K562 (cell line): ENCODE measurements at regions not wholly inside any gene's neighbourhood (a gene's known extent, or its start where the extent isn't known, plus 50 kb on each side); places are given as distances from the start of the nearest gene placed in this dataset.

Source experiments
- ATAC-seq: fragments of 200-7000 bp; cut with Tn5 transposase; 3 replicates; pipeline ENCODE4 v1.9.1; 2020; ENCODE audit warnings: moderate library complexity
- BruUV-seq: library from RNA; stranded (reverse); fragments of 400-500 nt; replicated peaks from 2 replicates; lab custom pipeline; 2021; lab: Mats Ljungman, UMichigan
- CTCF ChIA-PET: fragments of 300-600 bp; formaldehyde crosslinking; extraction: SDS; loops from one replicate; lab custom pipeline; 2021; ENCODE audit warnings: low intra/inter-chr PET ratio; lab: Yijun Ruan, JAX
- POLR2A ChIA-PET: fragments of 300-600, 350-650 bp; sonication (Branson Sonifier 250); formaldehyde crosslinking; extraction: SDS; loops from one replicate; lab custom pipeline; 2021; ENCODE audit warnings: antibody characterized with exemption, inconsistent platforms; lab: Yijun Ruan, JAX
- DNase-seq, 4 experiments: peaks; one replicate each; pipeline versions ENCODE4 v3.0.0 to v3.0.0-alpha.2; 2011 to 2018; ENCODE audit warnings: low spot score in 3 of 4, mixed read lengths in 3 of 4; ENCODE audit errors: extremely low read depth in 1 of 4
- FAIRE-seq: peaks from 2 replicates; lab custom pipeline; 2011; peaks lifted over from hg19 to GRCh38; lab: Jason Lieb, UNC
- H2AFZ ChIP-seq: 2 replicates; pipeline ENCODE4 v1.6.0; 2011; ENCODE audit warnings: low read depth, low read length, control low read depth, inconsistent platforms
- H3K27ac ChIP-seq: fragments of 200-600 bp; 3 replicates; pipeline ENCODE4 v1.8.0; 2011; ENCODE audit warnings: low read depth, mild to moderate bottlenecking, control low read depth, inconsistent platforms, low read length, moderate library complexity, mixed read lengths; ENCODE audit errors: extremely low read depth
- H3K27me3 ChIP-seq, 2 experiments: fragments of 300-600 bp in 1 of 2; 2 replicates in 1 of 2; 3 replicates in 1 of 2; pipeline versions ENCODE4 v1.6.0 to v1.8.0; 2011; ENCODE audit warnings: inconsistent platforms in 2 of 2, low read length in 2 of 2, mild to moderate bottlenecking in 1 of 2, mixed read lengths in 1 of 2, moderate library complexity in 1 of 2; ENCODE audit not compliant: control insufficient read depth in 2 of 2, insufficient read depth in 2 of 2
- H3K36me3 ChIP-seq: fragments of 300-600 bp; 3 replicates; pipeline ENCODE4 v1.8.0; 2011; ENCODE audit warnings: mild to moderate bottlenecking, low read length, inconsistent platforms; ENCODE audit not compliant: control insufficient read depth, insufficient read depth
- H3K4me1 ChIP-seq, 2 experiments: fragments of 200-600 bp in 1 of 2; replicated peaks in 1 of 2; 2 replicates in 1 of 2; 3 replicates in 1 of 2; pipeline versions ENCODE4 v1.5.1 to v1.8.0; 2011; ENCODE audit warnings: inconsistent platforms in 2 of 2, low read length in 2 of 2, mild to moderate bottlenecking in 1 of 2, mixed read lengths in 1 of 2, moderate library complexity in 1 of 2; ENCODE audit not compliant: control insufficient read depth in 2 of 2, insufficient read depth in 2 of 2
- H3K4me2 ChIP-seq: 2 replicates; pipeline ENCODE4 v1.6.1; 2011; ENCODE audit warnings: low read length, control low read depth, inconsistent platforms, mixed read lengths; ENCODE audit not compliant: insufficient read depth
- H3K4me3 ChIP-seq: fragments of 200-600 bp; sonication (generic), shearing (Covaris generic); 2 replicates; pipeline ENCODE4 v1.5.1; 2016; ENCODE audit warnings: control low read depth, inconsistent platforms
- H3K79me2 ChIP-seq: fragments of 200-600 bp; 3 replicates; pipeline ENCODE4 v1.8.0; 2011; ENCODE audit warnings: low read length, inconsistent platforms; ENCODE audit not compliant: control insufficient read depth, insufficient read depth
- H3K9ac ChIP-seq, 2 experiments: 2 replicates each; pipeline versions ENCODE4 v1.6.0 to v1.6.1; 2011; ENCODE audit warnings: low read depth in 2 of 2, low read length in 2 of 2, control low read depth in 1 of 2, inconsistent platforms in 1 of 2, mild to moderate bottlenecking in 1 of 2, mixed read lengths in 1 of 2; ENCODE audit not compliant: insufficient read depth in 1 of 2
- H3K9me1 ChIP-seq: one replicate; pipeline ENCODE4 v1.6.0; 2011; ENCODE audit warnings: inconsistent platforms, mild to moderate bottlenecking, low read length, moderate library complexity; ENCODE audit not compliant: control insufficient read depth, insufficient read depth
- H3K9me3 ChIP-seq: replicated peaks from 2 replicates; pipeline ENCODE4 v1.5.1; 2011; ENCODE audit warnings: low read depth, low read length, inconsistent platforms; ENCODE audit not compliant: control insufficient read depth, insufficient read depth
- H4K20me1 ChIP-seq: replicated peaks from 2 replicates; pipeline ENCODE4 v1.6.1; 2011; ENCODE audit warnings: low read length, inconsistent platforms, mixed read lengths; ENCODE audit not compliant: control insufficient read depth, insufficient read depth
- ARNT ChIP-seq, 2 experiments: fragments of 450-650 bp; IDR thresholded peaks; 2 replicates each; pipeline ENCODE4 v1.6.1; 2016; ENCODE audit warnings: mild to moderate bottlenecking in 1 of 2
- CBX3 ChIP-seq, 2 experiments: IDR thresholded peaks; 1 replicate in 1 of 2; 2 replicates in 1 of 2; pipeline ENCODE4 v1.6.1; 2012; ENCODE audit warnings: inconsistent platforms in 2 of 2, low read length in 2 of 2, borderline replicate concordance in 1 of 2, control low read depth in 1 of 2
- CBX8 ChIP-seq: fragments of 200-600 bp; sonication (generic); IDR thresholded peaks from 2 replicates; pipeline ENCODE4 v1.6.1; 2012; ENCODE audit warnings: borderline replicate concordance, mixed run types, low read depth, mild to moderate bottlenecking, moderate library complexity, mixed read lengths, low read length, control low read depth, inconsistent platforms; ENCODE audit not compliant: poor library complexity, severe bottlenecking; ENCODE audit errors: extremely low read depth
- CCAR2 ChIP-seq: fragments of 200-400 bp; formaldehyde crosslinking; IDR thresholded peaks from 2 replicates; pipeline ENCODE4 v1.6.1; 2017; ENCODE audit warnings: mild to moderate bottlenecking, low read depth, low read length
- CHD1 ChIP-seq: fragments of 200-600 bp; sonication (generic); IDR thresholded peaks from one replicate; pipeline ENCODE4 v1.6.1; 2012; ENCODE audit warnings: mild to moderate bottlenecking, moderate library complexity, low read length, inconsistent platforms
- ETS2 ChIP-seq: IDR thresholded peaks from 2 replicates; pipeline ENCODE4 v1.6.1; 2016; ENCODE audit warnings: borderline replicate concordance, missing genetic modification characterization, mild to moderate bottlenecking, moderate library complexity, missing compliant biosample characterization; ENCODE audit not compliant: poor library complexity, severe bottlenecking
- ETV5 ChIP-seq: sonication (generic); formaldehyde crosslinking; IDR thresholded peaks from 2 replicates; pipeline ENCODE4 v1.4.0; 2020; ENCODE audit warnings: low read depth, mild to moderate bottlenecking, missing genetic modification reagents
- HDAC1 ChIP-seq, 2 experiments: fragments of 450-650 bp; IDR thresholded peaks; 2 replicates each; pipeline ENCODE4 v1.6.1; 2016 to 2017; ENCODE audit warnings: inconsistent platforms in 1 of 2, mild to moderate bottlenecking in 1 of 2, moderate library complexity in 1 of 2
- NCOA4 ChIP-seq: fragments of 450-650 bp; IDR thresholded peaks from 2 replicates; pipeline ENCODE4 v1.6.1; 2018; ENCODE audit warnings: mild to moderate bottlenecking; ENCODE audit not compliant: partially characterized antibody
- PYGO2 ChIP-seq: fragments of 450-650 bp; IDR thresholded peaks from 2 replicates; pipeline ENCODE4 v1.6.1; 2016; ENCODE audit warnings: mild to moderate bottlenecking, missing genetic modification characterization, moderate library complexity, missing compliant biosample characterization
- RBM34 ChIP-seq: fragments of 200-400 bp; formaldehyde crosslinking; IDR thresholded peaks from 2 replicates; pipeline ENCODE4 v1.6.1; 2018; ENCODE audit warnings: low read length, borderline replicate concordance; ENCODE audit not compliant: insufficient read depth
- RCOR1 ChIP-seq, 2 experiments: IDR thresholded peaks; 2 replicates each; pipeline ENCODE4 v1.6.1; 2012; ENCODE audit warnings: low read depth in 2 of 2, low read length in 2 of 2, borderline replicate concordance in 1 of 2, improper control_type of control experiment in 1 of 2
- SMAD2 ChIP-seq: fragments of 150-350 bp; IDR thresholded peaks from 2 replicates; pipeline ENCODE4 v1.6.1; 2014; ENCODE audit warnings: low read depth, mild to moderate bottlenecking, low read length
- TAL1 ChIP-seq: fragments of 450-650 bp; IDR thresholded peaks from 2 replicates; pipeline ENCODE4 v1.6.1; 2016; ENCODE audit warnings: mild to moderate bottlenecking
- TEAD1 ChIP-seq, 2 experiments: fragments of 450-650 bp in 1 of 2; sonication (generic) in 1 of 2; formaldehyde crosslinking; IDR thresholded peaks; 2 replicates each; pipeline versions ENCODE4 v1.4.0 to v1.8.0; 2020 to 2022; ENCODE audit warnings: mild to moderate bottlenecking in 2 of 2, missing genetic modification reagents in 1 of 2
- TRIM24 ChIP-seq, 2 experiments: fragments of 450-650 bp; IDR thresholded peaks; 2 replicates each; pipeline ENCODE4 v1.6.1; 2016
- TRIM28 ChIP-seq: fragments of 450-650 bp; IDR thresholded peaks from 2 replicates; pipeline ENCODE4 v1.6.1; 2017
- ZFP1 ChIP-seq: fragments of 450-650 bp; formaldehyde crosslinking; IDR thresholded peaks from 2 replicates; pipeline ENCODE4 v1.4.0; 2020; ENCODE audit warnings: mild to moderate bottlenecking, mixed read lengths
- ZNF23 ChIP-seq: fragments of 250-450 bp; sonication (Bioruptor Pico); IDR thresholded peaks from 2 replicates; pipeline ENCODE4 v1.4.0; 2020; ENCODE audit warnings: mild to moderate bottlenecking
- ZNF436 ChIP-seq: fragments of 250-450, 450-650 bp; sonication (Bioruptor Pico); formaldehyde crosslinking; IDR thresholded peaks from 2 replicates; pipeline ENCODE4 v1.7.0; 2020; ENCODE audit warnings: mild to moderate bottlenecking
- WGBS: fragments of 100-300 bp; shearing (Covaris generic); methylation state at CpG from one replicate; pipeline ENCODE4 v1.1.6; 2016; ENCODE audit warnings: low coverage, mixed read lengths; ENCODE audit not compliant: insufficient coverage; ENCODE audit errors: missing lambda C conversion rate; 5-methylcytosine and 5-hydroxymethylcytosine counted together
- in situ Hi-C: fragments of 300-500 bp; cut with MboI; formaldehyde crosslinking; loops from 4 replicates; pipeline ENCODE4 v1.15.0; 2018; ENCODE audit warnings: inconsistent platforms, mixed read lengths
- intact Hi-C: fragments of 100-400 bp; cut with micrococcal nuclease; formaldehyde crosslinking; loops from 2 replicates; pipeline ENCODE4 v1.14.2; 2022
- TF ChIP-seq, protein P1 (sequence below): sonication (generic); formaldehyde crosslinking; IDR thresholded peaks from 2 replicates; pipeline ENCODE4 v1.8.0; 2023; ENCODE audit warnings: mild to moderate bottlenecking, missing genetic modification reagents

DNA sequence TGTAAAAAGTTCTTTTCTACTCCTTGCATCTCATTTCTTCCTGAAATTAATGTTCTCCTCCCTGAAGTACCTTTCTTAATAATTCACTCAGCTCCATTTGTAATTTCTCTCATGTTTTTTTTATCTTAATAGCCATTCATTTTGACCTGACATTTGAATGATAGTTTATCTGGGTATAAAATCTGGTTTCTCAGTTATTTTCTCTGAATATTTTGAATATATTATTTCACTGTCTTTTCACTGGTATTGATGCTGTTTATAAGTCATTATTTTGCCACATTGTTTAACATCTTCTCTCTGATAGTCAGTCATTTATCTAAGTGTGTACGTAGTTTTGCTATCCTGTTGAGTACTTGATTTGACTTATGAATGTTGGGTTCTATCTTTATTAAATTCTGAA is 68.8 kb upstream of the ARHGAP18 start:
- in situ Hi-C loops (no loop called here), intact Hi-C loops (no loop called here)
- DNase-seq, result no peak
- no peak overlapping the region for H3K4me3 ChIP-seq
- H3K4me1 ChIP-seq, result peaks cover 0 to 4% of the 10 kb centered on the region in 2 experiments; a peak in 3 of 5 replicates
- H2AFZ ChIP-seq, result no peak overlapping the region
- ChIA-PET CTCF (no interaction called here), POLR2A (interaction anchor here (0.6 kb wide), 1 partner anchor 1723 kb away, joined by 3 read pairs; no protein-coding TSS in a partner anchor)
- no peaks in the 10 kb centered on the region for H3K9me1 ChIP-seq
- H3K9ac ChIP-seq, result no peak overlapping the region
- BruUV-seq, result no TSS peak
- no peak overlapping the region for H3K27ac ChIP-seq
- H3K4me2 ChIP-seq, result no peak overlapping the region
- H4K20me1 ChIP-seq, result no peaks in the 10 kb centered on the region
- TF ChIP-seq HDAC1 (IDR thresholded peaks at IDR 0.05), result no peak
- no peak for TF ChIP-seq RBM34
- TF ChIP-seq ZNF23 (CRISPR knock-in tag), result no peak
- TF ChIP-seq TAL1, result no peak
- TF ChIP-seq ETS2 (tag), result no peak
- TF ChIP-seq, protein P1, sequence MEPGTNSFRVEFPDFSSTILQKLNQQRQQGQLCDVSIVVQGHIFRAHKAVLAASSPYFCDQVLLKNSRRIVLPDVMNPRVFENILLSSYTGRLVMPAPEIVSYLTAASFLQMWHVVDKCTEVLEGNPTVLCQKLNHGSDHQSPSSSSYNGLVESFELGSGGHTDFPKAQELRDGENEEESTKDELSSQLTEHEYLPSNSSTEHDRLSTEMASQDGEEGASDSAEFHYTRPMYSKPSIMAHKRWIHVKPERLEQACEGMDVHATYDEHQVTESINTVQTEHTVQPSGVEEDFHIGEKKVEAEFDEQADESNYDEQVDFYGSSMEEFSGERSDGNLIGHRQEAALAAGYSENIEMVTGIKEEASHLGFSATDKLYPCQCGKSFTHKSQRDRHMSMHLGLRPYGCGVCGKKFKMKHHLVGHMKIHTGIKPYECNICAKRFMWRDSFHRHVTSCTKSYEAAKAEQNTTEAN (CRISPR knock-in tag), result no peak
- 0 out of 3 replicates have a peak, but pooled peaks of 1 of the 2 experiments have one; percentile 21 for TF ChIP-seq CBX3 (IDR thresholded peaks at IDR 0.05; ENCODE audit: borderline replicate concordance in 1 of 2, low read length in 2 of 2)
- TF ChIP-seq RCOR1 (IDR thresholded peaks at IDR 0.05; ENCODE audit: borderline replicate concordance in 1 of 2, low read depth in 2 of 2, low read length in 2 of 2), result no peak
- TF ChIP-seq ZNF436 (CRISPR knock-in tag), result no peak
- TF ChIP-seq CHD1, result no peak
- peak; percentile 79 for TF ChIP-seq ZFP1 (CRISPR knock-in tag)
- TF ChIP-seq TEAD1 (CRISPR knock-in tag; IDR thresholded peaks at IDR 0.05), result no peak
- TF ChIP-seq TRIM24 (IDR thresholded peaks at IDR 0.05), result peak; percentile 18 to 30; a peak in 1 of 4 replicates
- no peak for TF ChIP-seq SMAD2
- no peak for TF ChIP-seq ETV5 (CRISPR knock-in tag)
- no peak for TF ChIP-seq PYGO2 (tag)
- no peak for TF ChIP-seq CCAR2
- no peak for TF ChIP-seq NCOA4
- TF ChIP-seq ARNT (IDR thresholded peaks at IDR 0.05), result 0 out of 4 replicates have a peak, but pooled peaks of 1 of the 2 experiments have one; percentile 53
- no peak for TF ChIP-seq CBX8
- TF ChIP-seq TRIM28, result peak; percentile 80
- WGBS, result 0% methylated on average over 1 of the region's 1 CpG
- FAIRE-seq, result no peak
- H3K36me3 ChIP-seq, result no peaks in the 10 kb centered on the region
- no peaks in the 10 kb centered on the region for H3K27me3 ChIP-seq
- H3K9me3 ChIP-seq, result no peaks in the 10 kb centered on the region; the same call in 1 of the 2 replicates
- no peak for ATAC-seq
- no peaks in the 10 kb centered on the region for H3K79me2 ChIP-seq
